ENCODE measurements at regions not wholly inside any gene's neighbourhood (a gene's known extent, or its start where the extent isn't known, plus 50 kb on each side); places are given as distances from the start of the nearest gene placed in this dataset.

- no peak overlapping the region for H3K4me3 ChIP-seq
- no peaks in the 10 kb centered on the region for H3K9me3 ChIP-seq
- no peaks in the 10 kb centered on the region for H3K27me3 ChIP-seq
- H3K36me3 ChIP-seq, result no peaks in the 10 kb centered on the region
- DNase-seq (ENCODE audit: extremely low spot score), result no peak
- peaks cover 9 to 15% (median 13%) of the 10 kb centered on the region in 4 donors for H3K4me1 ChIP-seq
- TF ChIP-seq POLR2AphosphoS5 (IDR thresholded peaks at IDR 0.05) (no peak), CTCF (IDR thresholded peaks at IDR 0.05) (peak in 2 of 3 experiments; percentile 17 to 23), EP300 (IDR thresholded peaks at IDR 0.05) (no peak)
- no peak overlapping the region for H3K27ac ChIP-seq (replicated peaks in 1 of 4)
- intact Hi-C loops (cut with DNase I), result no loop called here
- WGBS, result 57% methylated on average over 1 of the region's 1 CpG
Measured at GRCh38 chr10:60441515-60441914, 51.8 kb upstream of the ANK3 start.

- Histone ChIP-seq H3K4me1 (no peaks in the 10 kb centered on the region), H3K27ac (replicated peaks in 1 of 4) (no peak overlapping the region), H3K4me3 (no peak overlapping the region), H3K27me3 (no peaks in the 10 kb centered on the region), H3K9me3 (no peaks in the 10 kb centered on the region), H3K36me3 (no peaks in the 10 kb centered on the region)
- 89% methylated on average over 2 of the region's 2 CpGs for WGBS
- intact Hi-C loops (cut with DNase I), result loop anchor here (10.0 kb wide), 1 partner anchor 205 kb away; no protein-coding TSS in a partner anchor
- no peak for DNase-seq (ENCODE audit: extremely low spot score)
- no peak for TF ChIP-seq CTCF (IDR thresholded peaks at IDR 0.05)
- TF ChIP-seq EP300 (IDR thresholded peaks at IDR 0.05), result no peak
- TF ChIP-seq POLR2AphosphoS5 (IDR thresholded peaks at IDR 0.05), result no peak
- no peak for TF ChIP-seq POLR2A (IDR thresholded peaks at IDR 0.05; ENCODE audit: low read depth)
Measured at GRCh38 chr10:60439641-60440040, 50.0 kb upstream of the ANK3 start.

Measured in esophagus muscularis mucosa (tissue), 4 donors.